Brain microvascular endothelial cell (primary cell): ENCODE measurements at regions not wholly inside any gene's neighbourhood (a gene's known extent, or its start where the extent isn't known, plus 50 kb on each side); places are given as distances from the start of the nearest gene placed in this dataset.

Experiments used
- DNase-seq: peaks from one replicate; pipeline ENCODE4 v3.0.0-alpha.2; 2020
- H3K27ac ChIP-seq: fragments of 250-450 bp; sonication (Bioruptor Pico); 2 replicates; pipeline ENCODE4 v1.5.1; 2020; ENCODE audit warnings: mild to moderate bottlenecking, moderate library complexity
- H3K27me3 ChIP-seq: fragments of 250-450 bp; sonication (Bioruptor Pico); replicated peaks from 2 replicates; pipeline ENCODE4 v1.5.1; 2020; ENCODE audit warnings: mild to moderate bottlenecking
- H3K36me3 ChIP-seq: fragments of 250-450 bp; sonication (Bioruptor Pico); replicated peaks from 2 replicates; pipeline ENCODE4 v1.5.1; 2020; ENCODE audit warnings: mild to moderate bottlenecking
- H3K4me3 ChIP-seq: 2 replicates; pipeline ENCODE4 v1.5.1; 2011; ENCODE audit warnings: low read depth, mild to moderate bottlenecking, control low read depth, low read length, moderate library complexity
- CTCF ChIP-seq: IDR thresholded peaks from 2 replicates; pipeline ENCODE4 v1.5.1; 2011; ENCODE audit warnings: low read depth, mild to moderate bottlenecking, moderate library complexity, low read length, control low read depth, inconsistent platforms; ENCODE audit errors: missing control alignments
- in situ Hi-C: cut with HindIII; loops from 2 replicates; pipeline ENCODE4 v1.10.0; 2017; ENCODE audit warnings: low sequenced_read_pairs, low pct_ligation_motif_present

- H3K27ac ChIP-seq = no peak overlapping the region
- H3K27me3 ChIP-seq = no peaks in the 10 kb centered on the region
- H3K36me3 ChIP-seq = no peaks in the 10 kb centered on the region
- in situ Hi-C loops = no loop called here
- no peak for TF ChIP-seq CTCF
- H3K4me3 ChIP-seq = no peak overlapping the region
- DNase-seq = no peak
Observed at GRCh38 chr5:164009621-164010020, 504.2 kb downstream of the MAT2B start.

GRCh38 chr5:164010900-164011299, 505.5 kb downstream of the MAT2B start:
- no peak for DNase-seq
- Histone ChIP-seq H3K4me3 (no peak overlapping the region), H3K36me3 (no peaks in the 10 kb centered on the region), H3K27ac (no peak overlapping the region), H3K27me3 (no peaks in the 10 kb centered on the region)
- no peak for TF ChIP-seq CTCF
- in situ Hi-C loops = no loop called here

- no peak for TF ChIP-seq CTCF
- Histone ChIP-seq H3K27me3 (no peaks in the 10 kb centered on the region), H3K36me3 (no peaks in the 10 kb centered on the region), H3K4me3 (no peak overlapping the region), H3K27ac (no peak overlapping the region)
- no peak for DNase-seq
- in situ Hi-C loops = no loop called here
Observed at GRCh38 chr5:164012371-164012770, 507.0 kb downstream of the MAT2B start.

- no peaks in the 10 kb centered on the region for H3K27me3 ChIP-seq
- H3K27ac ChIP-seq = no peak overlapping the region
- in situ Hi-C loops = no loop called here
- peak; percentile 24 for DNase-seq
- TF ChIP-seq CTCF = peak; percentile 60
- H3K4me3 ChIP-seq = no peak overlapping the region
- H3K36me3 ChIP-seq = no peaks in the 10 kb centered on the region
Observed at GRCh38 chr5:164013077-164013670, 507.8 kb downstream of the MAT2B start.

GRCh38 chr5:164020116-164020515, 514.7 kb downstream of the MAT2B start:
- Histone ChIP-seq H3K4me3 (no peak overlapping the region), H3K36me3 (no peaks in the 10 kb centered on the region), H3K27me3 (no peaks in the 10 kb centered on the region), H3K27ac (no peak overlapping the region)
- in situ Hi-C loops = no loop called here
- DNase-seq = no peak
- TF ChIP-seq CTCF = no peak

- no peak for TF ChIP-seq CTCF
- Histone ChIP-seq H3K36me3 (no peaks in the 10 kb centered on the region), H3K27ac (no peak overlapping the region), H3K4me3 (no peak overlapping the region), H3K27me3 (no peaks in the 10 kb centered on the region)
- in situ Hi-C loops = no loop called here
- no peak for DNase-seq
Observed at GRCh38 chr5:164027738-164028137, 522.3 kb downstream of the MAT2B start.
